ENCODE measurements at regions not wholly inside any gene's neighbourhood (a gene's known extent, or its start where the extent isn't known, plus 50 kb on each side); places are given as distances from the start of the nearest gene placed in this dataset.

DNA sequence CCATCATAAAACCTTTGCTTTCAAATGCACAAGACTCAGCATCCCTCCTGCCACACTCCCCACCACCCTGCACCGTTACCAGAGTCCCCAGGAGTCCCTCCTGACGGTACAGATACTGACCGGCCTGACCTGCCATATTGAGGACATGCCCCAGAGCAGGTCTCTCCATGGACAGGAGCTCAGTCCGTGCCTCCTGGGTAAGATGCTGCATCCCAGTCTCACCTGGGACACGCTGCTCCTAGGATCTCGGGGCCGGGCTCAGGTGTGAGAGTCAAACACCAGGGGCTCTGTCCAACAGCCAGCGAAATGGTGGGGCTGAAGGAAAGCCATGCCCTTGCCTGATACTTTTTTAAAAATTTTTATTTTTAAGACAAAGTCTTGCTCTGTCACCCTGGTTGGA is 328.3 kb downstream of the SHANK2 start:
- DNase-seq (ENCODE audit: low read depth, low spot score): no peak
- no peak overlapping the region for H3K4me3 ChIP-seq (ENCODE audit: low read length)

DNA sequence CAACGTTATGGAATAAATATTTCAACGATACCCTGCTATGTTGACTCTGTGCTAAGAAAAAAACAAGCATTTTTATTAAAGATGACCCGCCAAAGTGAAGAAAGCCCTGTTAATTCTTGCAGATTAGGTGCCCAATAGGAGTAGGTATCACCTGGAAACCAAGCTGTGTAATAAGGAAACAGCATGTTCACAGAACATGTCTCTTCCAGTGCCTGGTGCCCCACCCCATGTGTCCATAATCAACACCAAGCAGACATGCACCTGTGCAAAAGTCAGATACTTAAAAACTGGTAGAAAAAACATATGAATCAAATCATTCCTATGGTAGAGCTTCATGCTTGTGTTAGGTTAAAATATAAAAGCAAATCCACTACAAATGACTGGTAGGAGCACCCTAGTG is 327.1 kb downstream of the SHANK2 start:
- H3K4me3 ChIP-seq (ENCODE audit: low read length): no peak overlapping the region
- DNase-seq (ENCODE audit: low read depth, low spot score): no peak

DNA sequence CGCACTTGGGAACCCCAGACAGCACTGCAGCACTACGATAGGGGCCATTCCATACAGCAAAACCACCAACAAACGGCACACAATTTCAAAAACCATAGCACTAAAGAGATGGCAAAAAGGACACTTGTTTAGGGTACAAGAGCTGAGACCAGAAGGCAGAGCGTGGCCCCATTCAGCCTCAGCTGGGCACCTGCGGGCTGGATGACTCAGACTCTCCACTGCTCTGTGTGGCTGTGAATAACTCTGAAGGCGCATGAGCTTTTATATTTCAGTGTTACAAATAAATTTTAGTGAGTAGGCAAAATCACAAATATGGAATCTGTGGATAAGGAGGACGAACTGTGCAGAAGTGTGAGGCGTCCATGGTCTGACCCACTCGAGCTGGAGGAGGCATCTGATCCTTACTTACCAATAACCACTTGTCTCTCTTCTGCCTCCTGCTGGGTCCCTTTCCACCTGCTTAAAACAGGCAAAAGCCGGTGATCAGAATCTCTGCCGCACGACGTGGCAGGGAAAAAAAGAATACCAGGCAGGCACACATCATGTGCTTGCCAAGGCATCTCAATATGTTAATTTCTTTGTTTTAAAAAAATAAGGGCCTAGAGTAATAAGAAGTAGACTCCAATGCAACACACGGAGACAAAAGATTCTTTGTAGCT is 325.7 kb downstream of the SHANK2 start:
- H3K4me3 ChIP-seq (ENCODE audit: low read length): no peak overlapping the region
- DNase-seq (ENCODE audit: low read depth, low spot score): no peak

DNA sequence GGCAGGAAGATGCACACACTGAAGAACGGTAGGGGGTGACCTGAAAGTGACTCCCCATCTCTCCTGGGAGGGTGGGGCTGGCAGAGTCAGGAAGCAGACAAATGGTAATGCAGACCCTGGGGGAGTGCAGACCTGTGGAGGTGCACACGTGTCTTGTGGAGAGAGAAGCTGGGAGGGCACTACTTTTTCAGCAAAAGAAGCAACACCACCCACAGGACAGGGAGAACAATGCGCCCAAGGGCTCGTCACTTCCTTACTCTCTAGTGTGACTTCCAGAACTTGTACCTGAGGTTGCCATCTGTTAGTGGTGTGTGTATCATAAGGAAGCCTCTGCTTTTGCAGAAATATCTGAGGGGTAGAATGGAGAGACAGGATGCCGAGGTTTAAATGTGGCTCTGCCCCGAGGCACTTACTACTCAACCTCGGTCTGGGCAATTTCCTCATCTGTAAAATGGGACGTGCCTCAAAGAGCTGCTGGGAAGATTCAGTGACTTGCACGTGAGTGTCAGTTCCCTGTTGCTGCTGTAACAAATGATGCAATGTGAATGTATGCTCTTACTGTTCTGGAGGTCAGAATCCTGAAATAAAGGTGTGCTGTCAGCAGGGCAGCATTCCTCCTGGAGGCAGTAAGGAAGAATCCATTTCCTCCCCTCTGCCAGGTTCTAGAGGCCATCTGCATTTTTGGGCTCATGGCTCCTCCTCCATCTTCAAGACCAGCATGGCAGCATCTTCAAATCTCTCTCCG is 323.4 kb downstream of the SHANK2 start:
- DNase-seq (ENCODE audit: low read depth, low spot score): peak; percentile 40
- no peak overlapping the region for H3K4me3 ChIP-seq (ENCODE audit: low read length)

DNA sequence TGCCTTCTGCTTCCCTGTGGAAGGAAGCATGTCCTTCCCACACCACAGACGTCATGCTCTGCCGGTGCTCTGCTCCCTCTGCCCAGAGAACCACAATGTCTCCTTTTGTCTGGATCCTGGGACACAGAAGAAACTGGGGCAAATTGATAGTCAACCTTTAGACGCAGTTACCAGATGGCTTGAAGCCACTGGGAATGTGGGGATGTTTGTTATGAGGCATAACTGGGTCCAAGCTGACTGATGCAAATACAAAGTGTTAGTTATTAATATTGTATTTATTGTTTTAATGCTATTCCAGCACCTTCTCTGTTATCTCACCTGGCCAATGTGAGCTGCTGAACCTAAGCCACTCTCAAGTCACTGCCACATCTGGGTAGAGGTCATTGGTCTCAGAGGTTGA is 322.2 kb downstream of the SHANK2 start:
- H3K4me3 ChIP-seq (ENCODE audit: low read length): no peak overlapping the region
- DNase-seq (ENCODE audit: low read depth, low spot score): no peak

DNA sequence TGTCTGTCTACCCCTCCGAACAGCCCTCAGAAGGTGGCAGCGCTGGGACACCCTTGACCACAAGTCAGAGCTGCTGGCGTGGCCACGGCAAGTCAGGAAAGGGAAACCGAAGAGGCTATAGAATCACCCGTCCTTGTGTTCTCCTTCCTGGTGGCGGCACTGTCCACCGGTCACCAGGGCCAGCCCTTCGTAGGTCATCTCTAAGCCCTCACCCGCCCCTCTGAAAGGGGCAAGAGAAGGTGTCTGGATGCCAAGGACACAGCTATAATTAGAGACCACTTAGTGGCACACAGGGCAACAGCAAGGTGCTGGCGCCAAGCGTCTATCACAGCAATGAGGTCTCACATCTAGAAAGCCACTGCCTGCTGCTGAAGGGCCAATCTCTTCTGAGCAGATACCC is 320.9 kb downstream of the SHANK2 start:
- H3K4me3 ChIP-seq (ENCODE audit: low read length): no peak overlapping the region
- no peak for DNase-seq (ENCODE audit: low read depth, low spot score)

DNA sequence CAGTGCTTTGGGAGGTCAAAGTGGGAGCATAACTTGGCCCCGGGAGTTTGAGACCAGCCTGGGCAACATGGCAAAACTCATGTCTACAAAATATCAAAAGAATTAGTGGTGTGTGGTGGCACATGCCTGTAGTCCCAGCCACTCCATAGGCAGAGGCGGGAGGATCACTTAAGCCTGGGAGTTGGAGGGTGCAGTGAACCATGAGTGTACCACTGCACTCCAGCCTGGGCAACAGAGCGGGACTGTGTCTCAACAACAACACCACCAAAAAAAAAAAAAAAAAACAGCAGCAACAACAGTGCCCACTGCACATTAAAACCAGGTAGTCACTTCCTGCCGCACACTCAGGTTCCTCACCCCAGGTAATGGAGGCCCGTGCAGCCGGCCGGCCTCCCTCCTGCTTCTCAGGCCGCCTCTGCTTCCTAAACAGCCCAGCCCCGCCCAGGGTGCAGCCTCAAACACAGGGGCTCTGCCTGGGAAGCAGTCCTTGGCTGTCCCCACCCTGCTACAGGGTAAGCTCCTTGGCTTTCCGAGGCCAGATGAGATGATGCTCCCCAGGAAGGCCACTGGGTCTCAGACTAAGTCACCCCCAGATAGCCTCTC is 318.3 kb downstream of the SHANK2 start:
- DNase-seq (ENCODE audit: low read depth, low spot score): no peak
- no peak overlapping the region for H3K4me3 ChIP-seq (ENCODE audit: low read length)

DNA sequence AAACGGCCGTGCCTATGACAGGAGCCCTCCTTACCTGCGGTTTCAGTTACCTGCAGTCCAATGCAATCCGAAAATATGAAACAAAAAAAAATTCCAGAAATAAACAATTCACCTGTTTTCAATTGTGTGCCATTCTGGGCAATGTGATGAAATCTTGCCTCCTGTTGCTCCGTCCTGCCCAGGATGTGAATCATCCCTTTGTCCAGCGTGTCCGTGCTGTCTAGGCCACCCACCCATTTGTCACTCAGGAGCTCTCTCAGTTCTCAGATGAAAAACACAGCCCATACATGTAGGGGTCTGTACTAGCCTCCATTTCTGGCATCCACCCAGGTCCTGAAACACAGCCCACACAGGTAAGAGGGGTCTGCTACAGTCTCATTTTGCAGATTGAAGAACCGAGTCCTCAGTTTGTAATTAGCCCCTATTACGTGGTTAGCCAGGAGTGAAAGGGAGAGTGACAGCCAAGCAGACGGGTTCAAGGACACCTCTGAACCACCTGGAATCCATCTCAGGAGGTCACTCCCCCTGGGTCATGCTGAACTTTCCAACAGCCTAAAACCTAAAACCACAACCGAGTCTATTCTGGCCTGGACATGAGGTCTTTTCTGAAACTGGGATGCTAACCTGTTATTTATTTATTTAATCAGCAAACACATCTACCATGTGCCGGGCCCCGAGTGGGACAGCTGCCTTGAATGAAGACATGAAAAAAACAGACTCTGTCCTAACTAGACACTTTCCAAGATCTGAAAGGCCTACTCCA is 317.2 kb downstream of the SHANK2 start:
- no peak for DNase-seq (ENCODE audit: low read depth, low spot score)
- no peak overlapping the region for H3K4me3 ChIP-seq (ENCODE audit: low read length)

DNA sequence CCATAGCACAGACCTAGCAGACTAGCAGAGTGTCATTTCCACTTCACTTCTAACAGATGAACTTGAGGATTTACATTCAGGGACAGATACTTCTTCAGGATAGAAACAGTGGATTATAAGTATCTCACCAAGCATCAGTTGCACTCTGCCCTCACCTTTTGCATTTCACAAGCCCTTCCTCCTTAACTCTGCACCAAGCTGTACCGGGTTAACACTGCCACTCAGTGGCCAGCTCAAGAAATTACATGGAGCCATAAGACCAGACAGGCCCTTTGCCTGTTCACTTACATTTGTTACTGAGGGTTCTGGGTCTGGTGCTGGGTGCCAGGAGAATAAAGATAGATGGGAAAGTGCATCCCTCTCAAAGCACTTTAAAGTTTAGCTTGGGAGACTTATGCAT is 309.8 kb downstream of the SHANK2 start:
- DNase-seq (ENCODE audit: low read depth, low spot score): peak; percentile 6
- no peak overlapping the region for H3K4me3 ChIP-seq (ENCODE audit: low read length)

DNA sequence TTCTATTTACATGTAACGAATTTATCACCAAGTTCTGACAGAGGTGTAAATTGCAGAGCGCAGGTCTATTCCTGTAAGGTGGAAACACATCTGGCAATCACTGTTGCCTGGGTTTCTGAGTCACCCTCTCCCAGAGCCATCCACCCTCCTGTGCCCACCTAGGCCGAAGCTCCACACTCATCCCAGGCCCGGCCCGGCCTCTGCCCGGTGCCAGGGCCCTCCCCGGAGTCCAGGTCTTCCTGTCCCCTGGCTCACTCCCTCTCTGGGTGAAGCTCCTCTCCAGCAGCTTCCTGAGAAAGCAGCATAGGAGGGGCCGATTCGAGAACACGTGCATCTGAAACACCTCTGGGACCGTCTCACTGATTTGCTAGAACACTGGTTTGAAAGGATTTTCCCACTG is 308.2 kb downstream of the SHANK2 start:
- no peak for DNase-seq (ENCODE audit: low read depth, low spot score)
- no peak overlapping the region for H3K4me3 ChIP-seq (ENCODE audit: low read length)

DNA sequence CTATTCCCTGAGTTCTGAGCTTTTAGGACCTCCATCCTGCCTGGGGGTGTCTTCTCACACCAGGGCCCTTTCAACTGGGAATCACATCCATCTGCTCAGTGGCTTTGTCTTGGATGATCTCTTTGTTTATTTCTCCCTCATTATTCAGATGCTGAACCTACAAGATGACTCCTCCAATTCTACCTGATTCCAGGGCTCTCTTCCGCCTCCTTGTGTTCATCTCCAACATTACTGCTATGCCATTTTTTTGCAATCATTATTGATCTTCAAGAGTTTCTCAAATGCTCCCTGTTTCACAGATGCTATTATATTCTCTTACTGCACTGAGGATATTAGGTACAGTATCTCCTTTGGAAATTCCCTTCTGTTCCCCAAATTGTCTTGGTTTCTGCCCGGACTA is 307.7 kb downstream of the SHANK2 start:
- H3K4me3 ChIP-seq (ENCODE audit: low read length): no peak overlapping the region
- no peak for DNase-seq (ENCODE audit: low read depth, low spot score)

DNA sequence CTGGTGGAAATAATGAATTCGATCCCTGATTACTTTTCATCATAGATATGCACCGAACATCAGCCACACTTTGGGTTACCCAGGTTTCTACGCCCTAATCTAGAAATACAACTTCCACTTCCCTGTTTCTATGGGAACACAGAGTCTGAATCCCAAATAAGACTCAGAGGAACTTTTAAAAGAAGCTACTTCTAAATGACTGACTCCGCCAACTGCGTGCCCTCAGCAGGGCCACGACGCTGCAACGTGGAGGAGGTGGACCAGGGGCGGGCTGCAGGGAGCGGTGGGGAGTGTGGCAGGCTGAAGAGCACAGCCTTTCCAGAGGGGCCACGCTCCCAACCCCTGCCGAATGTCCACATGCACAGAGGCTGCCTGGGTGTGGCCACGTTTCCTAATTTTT is 304.0 kb downstream of the SHANK2 start:
- no peak for DNase-seq (ENCODE audit: low read depth, low spot score)
- no peak overlapping the region for H3K4me3 ChIP-seq (ENCODE audit: low read length)

DNA sequence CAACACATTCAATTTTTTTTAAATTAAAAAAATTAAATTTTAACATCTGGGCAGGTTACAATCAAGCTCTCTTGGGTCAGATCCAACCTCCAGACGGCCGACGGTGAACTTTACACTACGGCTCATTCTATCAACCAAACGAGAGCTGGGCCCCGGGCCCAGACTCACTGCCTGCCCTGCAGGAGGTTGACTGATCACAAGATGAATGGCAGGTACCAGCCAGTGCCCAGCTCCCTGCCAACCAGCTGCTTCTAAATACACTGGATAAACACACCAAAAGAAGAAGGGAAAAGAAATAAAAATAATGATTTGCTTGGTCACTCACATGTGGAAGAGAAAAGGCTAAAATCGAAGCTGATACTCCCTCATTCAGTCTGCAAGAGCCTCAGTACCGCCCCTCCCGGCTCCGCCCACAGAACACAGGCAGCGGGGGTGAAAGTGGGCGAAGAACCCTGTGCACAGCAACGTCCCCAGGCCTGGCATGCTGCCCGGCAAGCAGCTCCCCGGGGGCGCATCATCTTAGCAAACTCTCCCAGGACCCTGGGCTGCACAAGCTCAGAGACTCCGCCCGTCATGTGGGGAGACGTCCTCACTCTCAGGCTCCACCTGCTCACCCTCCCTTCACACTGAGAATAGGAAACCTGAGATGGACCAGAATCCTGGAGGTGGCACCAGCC is 303.4 kb downstream of the SHANK2 start:
- no peak overlapping the region for H3K4me3 ChIP-seq (ENCODE audit: low read length)
- DNase-seq (ENCODE audit: low read depth, low spot score): no peak

DNA sequence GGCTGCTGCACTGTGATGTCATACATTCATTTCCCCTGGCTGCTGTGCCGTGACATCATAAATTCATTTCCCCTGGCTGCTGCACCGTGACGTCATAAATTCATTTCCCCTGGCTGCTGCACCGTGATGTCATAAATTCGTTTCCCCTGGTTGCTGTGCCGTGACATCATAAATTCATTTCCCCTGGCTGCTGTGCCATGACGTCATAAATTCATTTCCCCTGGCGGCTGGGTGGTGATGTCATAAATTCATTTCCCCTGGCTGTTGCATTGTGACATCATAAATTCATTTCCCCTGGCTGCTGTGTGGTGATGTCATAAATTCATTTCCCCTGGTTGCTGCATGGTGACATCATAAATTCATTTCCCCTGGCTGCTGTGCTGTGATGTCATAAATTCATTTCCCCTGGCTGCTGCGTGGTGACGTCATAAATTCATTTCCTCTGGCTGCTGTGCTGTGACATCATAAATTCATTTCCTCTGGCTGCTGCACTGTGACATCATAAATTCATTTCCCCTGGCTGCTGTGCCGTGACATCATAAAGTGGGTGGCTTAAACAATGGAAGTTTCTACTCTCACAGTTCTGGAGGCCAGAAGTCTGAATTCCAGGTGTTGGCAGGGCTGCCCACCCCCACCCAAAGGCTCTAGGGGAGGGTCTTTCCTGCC is 301.1 kb downstream of the SHANK2 start:
- peak; percentile 6 for DNase-seq (ENCODE audit: low read depth, low spot score)
- H3K4me3 ChIP-seq (ENCODE audit: low read length): no peak overlapping the region

DNA sequence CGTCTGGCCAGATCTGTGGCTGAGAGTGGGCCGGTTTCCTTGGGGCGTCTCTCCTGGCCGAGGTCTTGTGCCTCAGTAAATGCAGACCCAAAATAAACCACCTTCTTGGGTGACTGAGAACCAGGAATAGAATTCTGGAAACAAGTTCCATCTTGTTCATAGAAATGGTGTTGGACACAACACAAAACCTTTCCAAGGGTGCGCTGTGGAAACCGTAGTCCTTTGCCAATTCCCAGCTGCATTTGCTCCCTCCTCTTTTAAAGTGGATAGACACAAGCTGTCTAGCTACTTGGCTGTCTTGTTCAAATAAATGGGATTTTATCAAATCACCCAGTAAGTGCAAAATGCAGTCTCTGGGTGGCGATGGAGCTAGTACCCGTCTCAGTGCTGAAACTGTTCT is 300.2 kb downstream of the SHANK2 start:
- no peak overlapping the region for H3K4me3 ChIP-seq (ENCODE audit: low read length)
- no peak for DNase-seq (ENCODE audit: low read depth, low spot score)

DNA sequence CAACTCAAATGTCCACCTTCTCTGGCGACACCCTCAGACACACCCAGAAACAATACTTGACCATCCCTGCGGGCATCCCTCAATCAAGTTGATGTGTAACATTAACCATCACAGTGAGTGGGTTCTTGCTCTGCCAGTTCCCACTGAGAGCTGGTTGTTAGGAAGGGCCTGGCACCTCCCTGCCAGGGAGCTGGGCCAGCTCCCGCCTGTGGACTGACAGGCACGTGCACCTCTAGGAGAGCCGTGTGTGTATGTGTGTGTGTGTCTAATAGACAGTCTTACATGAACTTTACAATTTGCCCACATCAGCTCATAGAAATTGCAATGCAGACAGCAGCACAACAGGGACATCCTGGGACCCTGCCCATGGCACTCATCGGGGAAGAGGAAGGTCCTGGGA is 298.7 kb downstream of the SHANK2 start:
- DNase-seq (ENCODE audit: low read depth, low spot score): no peak

DNA sequence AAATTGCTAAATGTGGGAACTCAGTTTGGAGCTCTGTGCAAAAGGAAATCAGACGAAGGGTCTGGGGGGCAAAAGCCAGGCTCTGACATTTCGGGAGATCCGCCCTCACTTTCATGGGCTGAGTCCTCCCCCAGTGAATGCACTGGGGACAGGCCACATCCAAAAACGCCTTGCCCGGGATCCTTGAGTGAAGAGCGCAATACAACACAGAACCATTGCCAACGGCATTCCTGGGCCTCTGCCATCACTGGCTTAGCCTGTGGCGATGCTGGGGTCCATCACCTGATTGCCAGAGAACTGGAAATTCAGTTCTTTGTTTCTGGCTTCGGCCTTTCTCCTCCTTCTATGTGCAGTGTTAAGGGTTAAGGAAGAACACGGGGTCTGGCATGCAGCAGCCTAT is 297.9 kb downstream of the SHANK2 start:
- no peak overlapping the region for H3K4me3 ChIP-seq (ENCODE audit: low read length)
- DNase-seq (ENCODE audit: low read depth, low spot score): no peak

More for the DNA sequence above, 298.7 kb downstream of the SHANK2 start:
- no peak overlapping the region for H3K4me3 ChIP-seq (ENCODE audit: low read length)

All from Jurkat, Clone E6-1 (cell line).